C4-2B (cell line): ENCODE measurements at regions not wholly inside any gene's neighbourhood (a gene's known extent, or its start where the extent isn't known, plus 50 kb on each side); places are given as distances from the start of the nearest gene placed in this dataset.

Source experiments
- CTCF ChIP-seq: fragments of 450-650 bp; conservative IDR thresholded peaks from 2 replicates; pipeline ENCODE4 v1.5.1; 2017; ENCODE audit warnings: mild to moderate bottlenecking
- ZFX ChIP-seq: fragments of 450-650 bp; IDR thresholded peaks from 2 replicates; pipeline ENCODE4 v1.6.1; 2017

GRCh38 chr2:34308140-34308539, 709.0 kb upstream of the FAM98A start:
- TF ChIP-seq CTCF (no peak), ZFX (no peak)
